Esophagus muscularis mucosa (tissue), 4 donors: ENCODE measurements at regions not wholly inside any gene's neighbourhood (a gene's known extent, or its start where the extent isn't known, plus 50 kb on each side); places are given as distances from the start of the nearest gene placed in this dataset.
A peak's percentile ranks its signal among the peaks of the same experiment; 100 is the strongest.

ENCODE experiments used
- DNase-seq: peaks from one replicate; pipeline ENCODE4 v3.0.0-alpha.2; 2017; ENCODE audit errors: extremely low spot score
- H3K27ac ChIP-seq, 4 donors: fragments of 200-600 bp; sonication (generic); replicated peaks in 1 of 4; 1 replicate in 3 of 4; 2 replicates in 1 of 4; pipeline ENCODE4 v1.5.1; 2016 to 2019; ENCODE audit warnings: mild to moderate bottlenecking in 1 of 4
- H3K27me3 ChIP-seq, 4 donors: fragments of 200-600 bp; sonication (generic); one replicate each; pipeline versions ENCODE4 v1.5.1 to v1.6.0; 2016 to 2019
- H3K36me3 ChIP-seq, 4 donors: fragments of 200-600 bp; sonication (generic); one replicate each; pipeline ENCODE4 v1.5.1; 2016 to 2019
- H3K4me1 ChIP-seq, 4 donors: fragments of 200-600 bp; sonication (generic); one replicate each; pipeline ENCODE4 v1.5.1; 2016 to 2019
- H3K4me3 ChIP-seq, 4 donors: fragments of 200-600 bp; sonication (generic); 1 replicate in 2 of 4; 2 replicates in 2 of 4; pipeline ENCODE4 v1.5.1; 2016 to 2019; ENCODE audit warnings: mild to moderate bottlenecking in 4 of 4, moderate library complexity in 1 of 4
- H3K9me3 ChIP-seq, 4 donors: fragments of 200-600 bp; sonication (generic); 1 replicate in 3 of 4; 2 replicates in 1 of 4; pipeline ENCODE4 v1.5.1; 2016 to 2019
- CTCF ChIP-seq, 3 experiments: fragments of 200-600 bp in 2 of 3; fragments of 450-650 bp in 1 of 3; sonication (generic) in 2 of 3; IDR thresholded peaks; one replicate each; pipeline ENCODE4 v1.5.1; 2017 to 2019; ENCODE audit warnings: antibody characterized with exemption in 3 of 3, mild to moderate bottlenecking in 2 of 3, moderate library complexity in 1 of 3
- EP300 ChIP-seq: sonication (generic); formaldehyde crosslinking; IDR thresholded peaks from one replicate; pipeline ENCODE4 v1.6.1; 2017; ENCODE audit warnings: antibody characterized with exemption
- POLR2A ChIP-seq: fragments of 450-650 bp; IDR thresholded peaks from one replicate; pipeline ENCODE4 v1.6.1; 2017; ENCODE audit warnings: antibody characterized with exemption, moderate library complexity, mild to moderate bottlenecking, low read depth
- POLR2AphosphoS5 ChIP-seq, 2 donors: sonication (generic); formaldehyde crosslinking; IDR thresholded peaks; one replicate each; pipeline ENCODE4 v1.6.1; 2017; ENCODE audit warnings: antibody characterized with exemption in 2 of 2
- WGBS: methylation state at CpG from one replicate; pipeline ENCODE4 v1.1.5; 2018; 5-methylcytosine and 5-hydroxymethylcytosine counted together
- intact Hi-C: fragments of 100-400 bp; cut with DNase I; formaldehyde crosslinking; loops from one replicate; pipeline ENCODE4 v1.15.1; 2023

GRCh38 chr10:3857318-3857717 lies 72.3 kb upstream of the KLF6 start:
- H3K27ac ChIP-seq, result no peak overlapping the region
- H3K4me1 ChIP-seq, result peaks cover 15 to 23% (median 20%) of the 10 kb centered on the region in 4 donors
- no peaks in the 10 kb centered on the region for H3K27me3 ChIP-seq
- H3K36me3 ChIP-seq, result no peaks in the 10 kb centered on the region
- intact Hi-C loops, result no loop called here
- TF ChIP-seq POLR2AphosphoS5 (IDR thresholded peaks at IDR 0.05) (no peak), POLR2A (no peak), CTCF (IDR thresholded peaks at IDR 0.05) (no peak), EP300 (no peak)
- no peak for DNase-seq
- no peaks in the 10 kb centered on the region for H3K9me3 ChIP-seq
- 86% methylated on average over 8 of the region's 8 CpGs for WGBS
- H3K4me3 ChIP-seq, result no peak overlapping the region

- 96% methylated on average over 7 of the region's 7 CpGs for WGBS
- H3K36me3 ChIP-seq, result no peaks in the 10 kb centered on the region
- intact Hi-C loops, result no loop called here
Observed at GRCh38 chr10:3856593-3856992, 71.6 kb upstream of the KLF6 start.

GRCh38 chr10:3853547-3854303 lies 68.7 kb upstream of the KLF6 start:
- Histone ChIP-seq H3K27ac (peak overlapping the region; percentile 83 to 89 (median 86)), H3K4me3 (peak overlapping the region in 1 of 4 donors; percentile 5), H3K9me3 (no peaks in the 10 kb centered on the region), H3K36me3 (no peaks in the 10 kb centered on the region), H3K27me3 (no peaks in the 10 kb centered on the region), H3K4me1 (peaks cover 25 to 40% (median 36%) of the 10 kb centered on the region in 4 donors)
- no peak for DNase-seq
- TF ChIP-seq POLR2AphosphoS5 (IDR thresholded peaks at IDR 0.05) (peak; percentile 50 to 51), CTCF (IDR thresholded peaks at IDR 0.05) (no peak)
- 70% methylated on average over 11 of the region's 11 CpGs for WGBS
- intact Hi-C loops, result loop anchor here (5.0 kb wide), 1 partner anchor 66 kb away; the partner anchor contains the start of gene KLF6

More at GRCh38 chr10:3856593-3856992, 71.6 kb upstream of the KLF6 start:
- H3K4me1 ChIP-seq, result peaks cover 20 to 29% (median 27%) of the 10 kb centered on the region in 4 donors
- no peak overlapping the region for H3K4me3 ChIP-seq
- H3K9me3 ChIP-seq, result no peaks in the 10 kb centered on the region
- no peak overlapping the region for H3K27ac ChIP-seq
- no peak for DNase-seq
- no peaks in the 10 kb centered on the region for H3K27me3 ChIP-seq
- TF ChIP-seq POLR2A, result no peak
- TF ChIP-seq EP300, result no peak
- no peak for TF ChIP-seq CTCF (IDR thresholded peaks at IDR 0.05)
- no peak for TF ChIP-seq POLR2AphosphoS5 (IDR thresholded peaks at IDR 0.05)

GRCh38 chr10:3853016-3853415 lies 68.0 kb upstream of the KLF6 start:
- peak overlapping the region; percentile 83 to 89 (median 86) for H3K27ac ChIP-seq
- intact Hi-C loops, result loop anchor here (5.0 kb wide), 1 partner anchor 66 kb away; the partner anchor contains the start of gene KLF6
- no peak for DNase-seq
- H3K4me1 ChIP-seq, result peaks cover 25 to 43% (median 36%) of the 10 kb centered on the region in 4 donors
- H3K27me3 ChIP-seq, result no peaks in the 10 kb centered on the region
- peak overlapping the region in 1 of 4 donors; percentile 5 for H3K4me3 ChIP-seq
- TF ChIP-seq POLR2AphosphoS5 (IDR thresholded peaks at IDR 0.05) (no peak), POLR2A (no peak), EP300 (no peak)
- no peaks in the 10 kb centered on the region for H3K9me3 ChIP-seq
- H3K36me3 ChIP-seq, result no peaks in the 10 kb centered on the region
- 84% methylated on average over 10 of the region's 10 CpGs for WGBS

DNA sequence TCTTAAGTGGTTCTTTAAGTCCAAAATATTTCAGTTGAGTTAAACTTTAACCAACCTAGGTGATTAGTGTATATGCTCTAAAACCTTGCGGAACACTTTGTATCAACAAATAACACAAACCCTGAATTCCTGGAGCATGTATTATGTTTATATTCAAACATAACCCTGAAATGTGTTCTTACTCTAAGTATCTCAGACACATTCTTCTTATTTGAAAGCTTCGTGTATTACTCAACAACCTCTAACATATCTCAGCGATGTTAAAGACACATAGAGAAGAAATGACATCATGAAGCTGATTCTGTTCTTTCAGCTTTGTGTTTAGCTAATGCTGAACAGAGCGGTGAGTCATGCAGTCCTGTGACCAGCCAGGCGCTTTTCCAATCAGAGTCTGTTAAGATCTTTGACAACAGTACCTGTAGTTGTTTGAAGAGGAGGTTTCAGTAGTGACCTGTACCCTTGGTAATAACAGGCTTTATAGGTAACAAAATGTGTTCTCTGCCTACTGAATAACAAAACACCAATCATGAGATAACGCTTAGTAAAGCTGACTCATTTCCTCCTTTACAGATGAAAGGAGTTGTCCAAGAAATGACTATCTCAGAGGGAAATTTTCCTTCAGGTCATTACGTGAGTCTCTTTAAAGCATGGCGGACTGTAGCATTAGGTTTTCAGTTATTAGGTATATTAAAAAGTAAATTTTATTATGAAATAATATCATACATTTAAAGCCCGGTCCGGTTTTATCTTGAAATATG lies 67.3 kb upstream of the KLF6 start:
- no peaks in the 10 kb centered on the region for H3K9me3 ChIP-seq
- no peak for DNase-seq
- peak; percentile 10 for TF ChIP-seq EP300
- peak; percentile 92 to 95 for TF ChIP-seq POLR2AphosphoS5 (IDR thresholded peaks at IDR 0.05)
- no peak for TF ChIP-seq POLR2A
- no peaks in the 10 kb centered on the region for H3K27me3 ChIP-seq
- H3K4me1 ChIP-seq, result peaks cover 25 to 43% (median 36%) of the 10 kb centered on the region in 4 donors
- H3K36me3 ChIP-seq, result no peaks in the 10 kb centered on the region
- intact Hi-C loops, result loop anchor here (5.0 kb wide), 1 partner anchor 65 kb away; the partner anchor contains the start of gene KLF6
- H3K27ac ChIP-seq, result peak overlapping the region; percentile 83 to 89 (median 86)
- no peak overlapping the region for H3K4me3 ChIP-seq
- WGBS, result 33% methylated on average over 10 of the region's 10 CpGs
